ENCODE measurements at regions not wholly inside any gene's neighbourhood (a gene's known extent, or its start where the extent isn't known, plus 50 kb on each side); places are given as distances from the start of the nearest gene placed in this dataset.

DNA sequence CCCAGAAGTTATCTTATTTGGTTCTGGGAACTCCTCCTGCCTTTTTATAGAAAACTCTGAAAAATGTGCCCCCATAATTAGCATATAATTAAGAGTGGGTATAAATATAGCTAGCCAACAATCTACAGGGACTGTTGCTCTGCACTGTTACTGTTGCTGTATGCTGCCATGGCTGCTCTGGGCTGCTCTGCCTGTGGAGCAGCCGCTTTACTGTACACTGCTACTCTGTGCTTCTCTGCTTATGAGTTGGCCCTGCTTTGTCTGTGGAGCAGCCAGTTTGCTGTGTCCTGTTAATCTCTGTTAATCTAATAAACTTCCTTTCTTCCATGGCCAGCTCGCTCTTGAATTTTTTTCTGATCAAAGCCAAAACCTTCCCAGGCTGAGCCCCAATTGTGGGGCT lies 2244.0 kb upstream of the ACO1 start:
- TF ChIP-seq, protein P1, sequence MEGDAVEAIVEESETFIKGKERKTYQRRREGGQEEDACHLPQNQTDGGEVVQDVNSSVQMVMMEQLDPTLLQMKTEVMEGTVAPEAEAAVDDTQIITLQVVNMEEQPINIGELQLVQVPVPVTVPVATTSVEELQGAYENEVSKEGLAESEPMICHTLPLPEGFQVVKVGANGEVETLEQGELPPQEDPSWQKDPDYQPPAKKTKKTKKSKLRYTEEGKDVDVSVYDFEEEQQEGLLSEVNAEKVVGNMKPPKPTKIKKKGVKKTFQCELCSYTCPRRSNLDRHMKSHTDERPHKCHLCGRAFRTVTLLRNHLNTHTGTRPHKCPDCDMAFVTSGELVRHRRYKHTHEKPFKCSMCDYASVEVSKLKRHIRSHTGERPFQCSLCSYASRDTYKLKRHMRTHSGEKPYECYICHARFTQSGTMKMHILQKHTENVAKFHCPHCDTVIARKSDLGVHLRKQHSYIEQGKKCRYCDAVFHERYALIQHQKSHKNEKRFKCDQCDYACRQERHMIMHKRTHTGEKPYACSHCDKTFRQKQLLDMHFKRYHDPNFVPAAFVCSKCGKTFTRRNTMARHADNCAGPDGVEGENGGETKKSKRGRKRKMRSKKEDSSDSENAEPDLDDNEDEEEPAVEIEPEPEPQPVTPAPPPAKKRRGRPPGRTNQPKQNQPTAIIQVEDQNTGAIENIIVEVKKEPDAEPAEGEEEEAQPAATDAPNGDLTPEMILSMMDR (IDR thresholded peaks at IDR 0.05; ENCODE audit: low read length), result no peak
- TF ChIP-seq EZH2 (IDR thresholded peaks at IDR 0.05; ENCODE audit: borderline replicate concordance, low read length), result no peak
